Peyer's patch (tissue), 4 donors: ENCODE measurements at regions not wholly inside any gene's neighbourhood (a gene's known extent, or its start where the extent isn't known, plus 50 kb on each side); places are given as distances from the start of the nearest gene placed in this dataset.

Source experiments
- CTCF ChIP-seq, 6 experiments: fragments of 450-650 bp in 4 of 6; fragments of 200-600 bp in 2 of 6; sonication (generic) in 1 of 6; IDR thresholded peaks; one replicate each; pipeline ENCODE4 v1.5.1; 2017 to 2019; ENCODE audit warnings: antibody characterized with exemption in 6 of 6, mild to moderate bottlenecking in 3 of 6, moderate library complexity in 1 of 6
- POLR2A ChIP-seq, 2 donors: fragments of 450-650 bp; IDR thresholded peaks; one replicate each; pipeline ENCODE4 v1.5.1; 2017; ENCODE audit warnings: antibody characterized with exemption in 2 of 2, mild to moderate bottlenecking in 2 of 2, moderate library complexity in 2 of 2

- TF ChIP-seq CTCF (IDR thresholded peaks at IDR 0.05) (no peak), POLR2A (IDR thresholded peaks at IDR 0.05) (no peak)
Measured at GRCh38 chr11:29847219-29847618, 169.6 kb downstream of the KCNA4 start.
